Retina (tissue), 1 donor: ENCODE measurements at regions not wholly inside any gene's neighbourhood (a gene's known extent, or its start where the extent isn't known, plus 50 kb on each side); places are given as distances from the start of the nearest gene placed in this dataset.
A peak's percentile ranks its signal among the peaks of the same experiment; 100 is the strongest.
"Not testable (repeated sequence)": the region's sequence is repeated elsewhere in the genome, so short reads cannot be mapped to it uniquely, and the experiment has no call there.

ENCODE experiments used
- DNase-seq: peaks from one replicate; pipeline ENCODE4 v3.0.0-alpha.2; 2016

GRCh38 chr3:171915275-171915674 is 72.1 kb downstream of the TMEM212 start:
- DNase-seq = no peak

DNA sequence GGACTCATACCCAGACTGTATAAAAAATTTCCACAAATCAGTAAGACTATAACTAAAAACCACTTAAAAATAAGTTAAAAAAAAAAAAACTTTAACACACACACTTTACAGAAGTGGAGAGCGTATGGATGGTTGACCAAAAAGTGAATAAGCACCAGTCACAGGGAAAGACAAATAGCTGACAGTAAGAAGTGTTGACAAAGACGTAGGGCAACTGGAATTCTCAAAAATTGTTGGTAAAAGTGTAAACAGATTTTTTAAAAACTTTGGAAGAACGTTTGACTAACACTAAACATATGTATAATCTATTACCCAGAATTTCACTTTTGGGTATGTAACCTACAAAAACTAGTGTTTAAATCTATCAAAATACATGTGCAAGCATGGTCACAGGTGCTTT is 73.7 kb downstream of the TMEM212 start:
- no peak for DNase-seq

DNA sequence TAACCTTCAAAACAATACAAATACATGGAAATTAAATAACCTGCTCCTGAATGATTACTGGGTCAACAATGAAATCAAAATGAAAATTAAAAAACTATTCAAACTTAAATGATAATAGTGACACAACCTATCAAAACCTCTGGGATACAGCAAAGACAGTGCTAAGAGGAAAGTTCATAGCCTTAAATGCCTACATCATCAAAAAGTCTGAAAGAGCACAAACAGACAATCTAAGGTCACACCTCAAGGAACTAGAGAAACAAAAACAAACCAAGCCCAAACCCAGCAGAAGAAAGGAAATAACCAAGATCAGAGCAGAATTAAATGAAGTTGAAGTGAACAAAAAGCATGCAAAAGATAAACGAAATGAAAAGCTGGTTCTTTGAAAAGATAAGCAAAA is 79.5 kb downstream of the TMEM212 start:
- not testable (repeated sequence) for DNase-seq

DNA sequence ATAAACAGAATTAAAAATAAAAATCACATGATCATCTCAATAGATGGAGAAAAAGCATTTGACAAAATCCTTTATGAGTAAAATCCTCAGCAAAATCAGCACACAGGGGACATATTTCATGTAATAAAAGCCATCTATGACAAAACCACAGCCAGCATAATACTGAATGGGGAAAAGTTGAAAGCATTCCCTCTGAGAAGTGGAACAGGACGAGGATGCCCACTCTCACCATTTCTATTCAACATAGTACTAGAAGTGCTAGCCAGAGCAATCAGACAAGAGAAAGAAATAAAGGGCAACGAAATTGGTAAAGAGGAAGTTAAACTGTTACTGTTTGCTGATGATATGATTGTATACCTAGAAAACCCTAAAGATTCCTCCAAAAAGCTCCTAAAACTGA is 80.5 kb downstream of the TMEM212 start:
- DNase-seq = not testable (repeated sequence)

DNA sequence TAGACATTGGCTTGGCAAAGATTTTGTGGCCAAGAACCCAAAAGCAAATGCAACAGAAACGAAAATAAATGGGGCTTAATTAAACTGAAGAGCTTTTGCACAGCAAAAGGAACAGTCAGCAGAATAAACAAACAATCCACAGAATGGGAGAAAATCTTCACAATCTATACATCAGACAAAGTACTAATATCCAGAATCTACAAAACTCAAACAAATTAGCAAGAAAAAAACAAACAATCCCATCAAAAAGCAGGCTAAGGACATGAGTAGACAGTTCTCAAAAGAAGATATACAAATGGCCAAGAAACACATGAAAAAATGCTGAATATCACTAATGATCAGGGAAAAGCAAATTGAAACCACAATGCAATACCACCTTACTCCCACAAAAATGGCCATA is 81.7 kb downstream of the TMEM212 start:
- DNase-seq = not testable (repeated sequence)

GRCh38 chr3:171932153-171932611 is 89.0 kb downstream of the TMEM212 start:
- no peak for DNase-seq

- DNase-seq = no peak
Observed at GRCh38 chr3:171933441-171933840, 90.3 kb downstream of the TMEM212 start.

GRCh38 chr3:171935261-171936123 is 92.3 kb downstream of the TMEM212 start:
- no peak for DNase-seq

DNA sequence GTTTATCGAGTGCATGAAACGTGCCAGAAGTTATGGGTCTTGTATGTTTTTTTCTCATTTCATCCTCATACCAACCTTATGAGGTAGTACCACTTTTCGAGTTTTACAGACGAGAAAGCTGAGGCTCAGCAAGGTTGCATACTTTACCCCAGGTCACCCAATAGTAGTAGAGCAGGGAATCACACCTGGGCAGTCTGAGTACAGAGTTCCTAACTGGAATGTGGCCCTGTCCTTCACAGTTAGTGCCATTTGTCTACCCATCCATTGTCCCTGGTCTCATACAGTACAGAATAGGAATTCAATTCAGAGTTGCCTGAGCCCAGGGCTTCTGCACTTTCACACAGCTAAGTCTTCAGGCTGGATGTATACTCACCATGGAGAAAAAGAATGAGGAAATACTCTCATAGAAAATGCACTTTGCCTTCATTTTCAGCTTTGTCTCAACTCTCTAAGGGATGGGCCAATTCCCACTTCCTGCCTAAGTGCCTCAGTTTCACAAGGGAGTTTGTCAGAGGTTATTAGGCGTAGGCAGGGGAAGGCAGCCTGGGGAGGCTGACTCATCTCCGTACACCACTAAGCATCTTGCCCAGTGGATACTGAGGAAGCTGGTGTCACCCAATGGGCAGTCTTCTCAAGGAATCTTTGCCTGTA is 93.2 kb downstream of the TMEM212 start:
- no peak for DNase-seq

DNA sequence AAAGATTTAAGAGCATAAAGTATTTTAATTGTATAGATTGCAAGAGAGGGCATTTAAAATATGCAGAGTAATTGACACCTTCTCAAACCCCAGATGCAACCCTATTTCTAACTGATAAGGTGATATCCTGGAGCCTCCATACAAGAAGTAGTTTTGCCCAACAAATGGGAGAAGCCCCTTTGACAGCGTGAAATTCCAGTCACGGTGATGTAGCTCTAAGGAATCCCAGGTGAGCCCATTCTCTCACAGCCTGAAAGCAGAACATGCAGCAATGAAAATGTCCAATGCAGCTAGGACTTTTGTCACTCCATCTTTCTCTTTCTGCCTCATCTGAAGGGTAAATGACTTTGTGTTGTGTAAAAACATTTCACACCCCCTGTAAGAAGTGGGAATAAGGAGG is 96.4 kb downstream of the TMEM212 start:
- no peak for DNase-seq

DNA sequence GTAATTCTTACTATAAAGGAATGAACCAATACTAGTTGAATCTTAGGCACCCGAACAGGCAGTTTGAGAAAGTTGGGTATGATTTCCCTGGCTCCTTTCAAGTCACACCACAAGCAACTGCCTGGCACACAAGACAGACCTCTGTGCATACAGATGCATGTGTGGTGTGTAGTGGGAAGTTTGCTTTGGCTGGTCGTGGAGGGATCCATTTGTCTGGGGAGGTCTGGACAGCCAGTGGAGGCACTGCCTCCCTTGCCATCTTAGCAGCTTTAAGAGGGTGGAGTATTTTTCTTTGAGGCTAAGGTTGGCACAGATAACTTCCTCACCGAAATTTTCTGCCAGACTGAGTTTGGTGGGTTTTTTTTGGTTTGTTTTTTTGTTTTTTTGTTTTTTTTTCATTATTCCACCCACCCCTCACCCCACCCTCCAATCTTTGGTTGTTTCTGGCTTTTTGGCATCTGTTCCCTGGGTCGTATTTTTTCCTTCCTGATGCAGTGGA is 97.1 kb downstream of the TMEM212 start:
- DNase-seq = no peak

GRCh38 chr3:171943262-171944117 is 95.9 kb upstream of the FNDC3B start:
- no peak for DNase-seq

DNA sequence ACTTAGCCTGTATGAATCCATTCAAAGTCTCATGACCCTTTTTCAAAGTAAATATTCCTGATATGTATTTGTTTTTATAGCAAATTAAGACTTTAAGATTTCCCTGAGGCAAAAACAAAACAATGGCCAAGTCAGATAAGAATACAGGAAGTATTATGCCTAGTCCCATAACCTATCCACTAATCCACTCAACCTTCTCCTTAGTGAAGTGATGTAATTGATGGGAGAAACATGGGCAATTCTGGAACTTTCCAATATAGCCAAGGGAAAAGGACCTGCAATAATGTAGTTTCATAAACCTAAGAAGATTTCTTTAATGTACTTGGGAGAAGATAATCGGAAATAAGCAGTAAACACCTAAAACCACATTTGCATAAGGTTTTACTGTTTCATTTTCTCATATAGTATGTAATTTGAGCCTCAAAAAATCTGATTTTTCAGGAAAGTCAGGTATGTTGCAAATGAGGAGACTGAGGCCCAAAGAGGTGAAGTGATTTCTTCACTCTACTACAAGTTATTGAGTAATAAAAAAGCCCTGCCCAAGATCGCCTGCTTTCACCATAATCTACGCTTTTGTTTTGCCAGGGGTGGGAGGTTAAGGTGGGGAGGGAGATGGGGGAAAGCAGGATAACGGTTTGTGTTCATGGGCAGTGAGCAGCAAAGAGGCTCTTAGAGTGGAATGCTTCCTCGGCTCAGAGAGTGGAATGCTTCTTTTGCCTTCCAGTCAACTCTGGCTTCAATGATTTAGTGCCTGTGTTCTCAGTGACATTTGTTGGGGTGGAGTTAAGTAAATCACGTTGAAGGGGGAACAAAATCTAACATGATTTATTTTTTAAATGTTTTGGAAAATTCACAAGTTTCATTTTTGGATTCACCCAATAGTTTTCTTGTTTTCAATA is 95.0 kb upstream of the FNDC3B start:
- no peak for DNase-seq

DNA sequence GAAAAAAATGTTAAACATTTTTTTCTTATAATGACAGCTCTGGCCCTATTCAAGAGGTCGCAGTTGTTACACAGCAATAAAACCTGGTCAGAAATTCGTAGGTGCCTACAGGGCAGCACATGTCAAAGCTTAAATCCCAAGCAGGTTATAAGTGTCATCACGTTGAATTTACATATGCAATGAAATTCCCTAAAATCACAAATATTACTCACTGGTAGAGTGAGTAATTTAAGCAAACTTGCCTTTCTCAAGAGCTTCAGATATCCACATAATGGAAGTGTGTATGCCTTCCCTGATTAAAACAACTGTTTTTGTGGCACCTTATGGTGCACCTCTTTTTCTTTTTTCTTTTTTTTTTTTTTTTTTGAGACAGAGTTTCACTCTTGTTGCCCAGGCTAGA is 90.7 kb upstream of the FNDC3B start:
- DNase-seq = no peak

- DNase-seq = no peak
Observed at GRCh38 chr3:171949554-171949953, 89.8 kb upstream of the FNDC3B start.

- DNase-seq = peak; percentile 63
Observed at GRCh38 chr3:171950373-171950772, 89.0 kb upstream of the FNDC3B start.

DNA sequence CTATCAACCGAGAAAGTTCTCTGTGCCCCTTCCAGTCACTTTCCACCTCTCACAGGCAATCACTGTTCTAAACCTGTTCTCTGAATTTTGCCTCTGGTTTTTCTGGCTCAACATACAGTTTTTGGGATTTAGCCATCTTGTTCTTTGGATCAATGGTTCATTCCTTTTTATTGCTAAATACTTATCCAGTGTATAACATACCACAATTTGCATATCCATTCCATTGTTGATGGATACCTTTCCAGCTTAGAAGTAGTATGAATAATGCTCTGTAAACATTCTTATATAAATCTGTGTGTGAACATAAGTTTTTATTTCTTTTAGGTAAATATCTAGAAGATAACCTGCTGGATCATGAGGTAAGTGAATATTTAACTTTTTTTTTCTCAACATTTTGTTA is 87.8 kb upstream of the FNDC3B start:
- DNase-seq = no peak

- peak; percentile 45 for DNase-seq
Observed at GRCh38 chr3:171953301-171954022, 85.9 kb upstream of the FNDC3B start.

DNA sequence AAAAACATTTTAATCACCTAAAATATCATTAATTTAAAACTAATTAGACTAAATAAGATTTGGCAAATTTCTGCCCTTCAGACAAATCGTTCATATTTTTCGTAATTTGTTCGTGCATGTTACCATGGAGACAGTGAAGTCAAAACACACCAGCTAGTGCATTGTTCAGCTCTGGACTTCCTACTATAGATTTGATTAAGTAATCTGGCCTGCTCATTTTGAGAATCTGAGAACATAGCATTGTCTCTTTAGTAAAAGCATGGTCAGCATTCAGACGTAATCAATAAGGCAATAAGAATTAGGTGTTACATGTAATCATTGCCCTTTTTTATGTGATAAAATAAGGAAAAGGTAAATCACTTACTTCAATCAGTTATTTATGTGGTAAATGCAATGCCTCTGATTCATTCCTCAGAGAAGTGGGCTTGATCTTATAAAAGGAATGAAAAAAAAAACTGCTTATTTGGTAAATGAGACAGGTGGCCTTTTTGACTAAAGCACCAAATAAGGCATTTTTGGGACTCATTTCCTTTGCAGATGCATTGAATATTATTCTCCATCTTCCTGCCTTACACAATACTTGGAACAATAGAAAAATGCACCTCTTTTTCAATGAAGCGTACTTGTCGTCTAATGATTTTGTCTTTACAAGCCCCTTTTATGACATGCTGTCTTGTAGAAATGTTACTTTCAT is 84.5 kb upstream of the FNDC3B start:
- peak; percentile 32 for DNase-seq

DNA sequence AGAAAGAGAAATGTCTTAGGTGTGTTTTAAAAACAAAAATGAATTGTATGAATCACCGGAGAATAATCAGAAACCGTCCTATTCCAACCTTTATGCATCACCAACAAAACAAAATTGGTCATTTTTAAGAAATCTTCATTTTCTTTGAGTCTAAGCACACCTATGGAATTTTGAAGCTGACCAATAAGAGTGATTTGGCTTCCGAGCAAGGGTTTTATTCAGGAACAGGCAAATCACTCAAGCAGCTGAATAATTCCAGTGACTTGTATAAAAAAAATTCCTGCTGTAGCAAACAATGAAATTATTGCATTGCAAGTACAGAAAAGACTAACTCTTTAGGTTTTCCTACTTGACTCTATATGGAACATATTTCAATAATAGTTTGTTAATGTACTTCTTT is 83.8 kb upstream of the FNDC3B start:
- DNase-seq = no peak
